ENCODE measurements at regions not wholly inside any gene's neighbourhood (a gene's known extent, or its start where the extent isn't known, plus 50 kb on each side); places are given as distances from the start of the nearest gene placed in this dataset.
A peak's percentile ranks its signal among the peaks of the same experiment; 100 is the strongest.

- no peak for TF ChIP-seq CTCF (IDR thresholded peaks at IDR 0.05; ENCODE audit: low read depth, low read length)
- peak; percentile 87 for DNase-seq (ENCODE audit: low read depth, low spot score)
- H3K4me3 ChIP-seq (ENCODE audit: low read depth, low read length): no peak overlapping the region
- in situ Hi-C loops (cut with HindIII; ENCODE audit: low sequenced_read_pairs): no loop called here
These were observed 117.8 kb upstream of the PRICKLE2 start for GRCh38 chr3:64342940-64343688.

- H3K4me3 ChIP-seq (ENCODE audit: low read depth, low read length): no peak overlapping the region
- DNase-seq (ENCODE audit: low read depth, low spot score): no peak
- no peak for TF ChIP-seq CTCF (IDR thresholded peaks at IDR 0.05; ENCODE audit: low read depth, low read length)
- in situ Hi-C loops (cut with HindIII; ENCODE audit: low sequenced_read_pairs): no loop called here
These were observed 116.0 kb upstream of the PRICKLE2 start for GRCh38 chr3:64341296-64341695.

GRCh38 chr3:64340641-64341101 is 115.4 kb upstream of the PRICKLE2 start:
- no peak for TF ChIP-seq CTCF (IDR thresholded peaks at IDR 0.05; ENCODE audit: low read depth, low read length)
- in situ Hi-C loops (cut with HindIII; ENCODE audit: low sequenced_read_pairs): no loop called here
- DNase-seq (ENCODE audit: low read depth, low spot score): peak; percentile 87
- H3K4me3 ChIP-seq (ENCODE audit: low read depth, low read length): no peak overlapping the region

- in situ Hi-C loops (cut with HindIII; ENCODE audit: low sequenced_read_pairs): no loop called here
These were observed 111.2 kb upstream of the PRICKLE2 start for GRCh38 chr3:64336488-64336887.

GRCh38 chr3:64332459-64333350 is 107.4 kb upstream of the PRICKLE2 start:
- H3K4me3 ChIP-seq (ENCODE audit: low read depth, low read length): no peak overlapping the region
- in situ Hi-C loops (cut with HindIII; ENCODE audit: low sequenced_read_pairs): no loop called here
- no peak for DNase-seq (ENCODE audit: low read depth, low spot score)
- no peak for TF ChIP-seq CTCF (IDR thresholded peaks at IDR 0.05; ENCODE audit: low read depth, low read length)

More at GRCh38 chr3:64336488-64336887, 111.2 kb upstream of the PRICKLE2 start:
- no peak for DNase-seq (ENCODE audit: low read depth, low spot score)
- H3K4me3 ChIP-seq (ENCODE audit: low read depth, low read length): no peak overlapping the region
- no peak for TF ChIP-seq CTCF (IDR thresholded peaks at IDR 0.05; ENCODE audit: low read depth, low read length)

- in situ Hi-C loops (cut with HindIII; ENCODE audit: low sequenced_read_pairs): no loop called here
- no peak overlapping the region for H3K4me3 ChIP-seq (ENCODE audit: low read depth, low read length)
- DNase-seq (ENCODE audit: low read depth, low spot score): no peak
- no peak for TF ChIP-seq CTCF (IDR thresholded peaks at IDR 0.05; ENCODE audit: low read depth, low read length)
These were observed 106.3 kb upstream of the PRICKLE2 start for GRCh38 chr3:64331605-64332004.

All from astrocyte of the spinal cord (primary cell).